PC-3 (cell line): ENCODE measurements at regions not wholly inside any gene's neighbourhood (a gene's known extent, or its start where the extent isn't known, plus 50 kb on each side); places are given as distances from the start of the nearest gene placed in this dataset.

Experiments used
- ATAC-seq: fragments of 200-7000 bp; cut with Tn5 transposase; 2 replicates; pipeline ENCODE4 v1.9.1; 2020; ENCODE audit warnings: mild to moderate bottlenecking, moderate library complexity
- BruUV-seq: library from RNA; stranded (reverse); fragments of 400-500 nt; replicated peaks from 2 replicates; lab custom pipeline; 2021; lab: Mats Ljungman, UMichigan
- CTCF ChIA-PET: fragments of 300-600 bp; sonication (Branson Sonifier 250); formaldehyde crosslinking; loops from one replicate; lab custom pipeline; 2022; ENCODE audit warnings: antibody characterized with exemption; lab: Charles Lee
- POLR2A ChIA-PET: fragments of 300-600 bp; sonication (Branson Sonifier 250); formaldehyde crosslinking; loops from one replicate; lab custom pipeline; 2022; ENCODE audit warnings: antibody characterized with exemption; ENCODE audit not compliant: unreplicated experiment; lab: Charles Lee
- DNase-seq: peaks from one replicate; pipeline ENCODE4 v3.0.0-alpha.2; 2015
- H2AFZ ChIP-seq: fragments of 300-600 bp; sonication (generic); 2 replicates; pipeline ENCODE4 v1.6.0; 2016; ENCODE audit warnings: antibody characterized with exemption, low read length
- H3F3A ChIP-seq: fragments of 300-600 bp; sonication (generic); one replicate; pipeline ENCODE4 v1.6.0; 2017; ENCODE audit warnings: antibody characterized with exemption, low read length, control low read depth, mild to moderate bottlenecking; ENCODE audit not compliant: unreplicated experiment
- H3K27ac ChIP-seq: fragments of 300-600 bp; sonication (generic); 2 replicates; pipeline ENCODE4 v1.5.1; 2016; ENCODE audit warnings: mild to moderate bottlenecking, low read length
- H3K27me3 ChIP-seq: fragments of 300-600 bp; sonication (generic); 2 replicates; pipeline ENCODE4 v1.6.1; 2016; ENCODE audit warnings: low read length, mixed read lengths
- H3K36me3 ChIP-seq: fragments of 300-600 bp; sonication (generic); 2 replicates; pipeline ENCODE4 v1.6.1; 2016; ENCODE audit warnings: low read depth, mixed run types, low read length, mixed read lengths
- H3K4me1 ChIP-seq: fragments of 300-600 bp; sonication (generic); 2 replicates; pipeline ENCODE4 v1.5.1; 2016; ENCODE audit warnings: low read length; ENCODE audit not compliant: insufficient read depth
- H3K4me2 ChIP-seq: fragments of 300-600 bp; sonication (generic); 2 replicates; pipeline ENCODE4 v1.6.0; 2016; ENCODE audit warnings: low read length
- H3K4me3 ChIP-seq: fragments of 300-600 bp; sonication (generic); 2 replicates; pipeline ENCODE4 v1.5.1; 2016; ENCODE audit warnings: mild to moderate bottlenecking, low read length, mixed read lengths
- H3K79me2 ChIP-seq: fragments of 300-600 bp; sonication (generic); 2 replicates; pipeline ENCODE4 v1.6.1; 2017; ENCODE audit warnings: low read length, mixed read lengths
- H3K9ac ChIP-seq: fragments of 300-600 bp; sonication (generic); 2 replicates; pipeline ENCODE4 v1.6.0; 2016; ENCODE audit warnings: mild to moderate bottlenecking, low read length
- H3K9me2 ChIP-seq: fragments of 300-600 bp; sonication (generic); replicated peaks from 2 replicates; pipeline ENCODE4 v1.6.1; 2016; ENCODE audit warnings: mixed run types, low read length, mixed read lengths
- H3K9me3 ChIP-seq: fragments of 300-600 bp; sonication (generic); 2 replicates; pipeline ENCODE4 v1.6.1; 2016; ENCODE audit warnings: low read length, mixed read lengths
- H4K20me1 ChIP-seq: fragments of 300-600 bp; sonication (generic); 2 replicates; pipeline ENCODE4 v1.6.1; 2016; ENCODE audit warnings: low read length, mixed read lengths
- CTCF ChIP-seq: fragments of 300-600 bp; sonication (generic); conservative IDR thresholded peaks from 2 replicates; pipeline ENCODE4 v1.5.1; 2017; ENCODE audit warnings: antibody characterized with exemption, low read depth, mild to moderate bottlenecking, low read length
- EZH2 ChIP-seq: fragments of 300-600 bp; sonication (generic); IDR thresholded peaks from one replicate; pipeline ENCODE4 v1.6.1; 2017; ENCODE audit warnings: antibody characterized with exemption, mild to moderate bottlenecking, low read length; ENCODE audit not compliant: unreplicated experiment
- EZH2phosphoT487 ChIP-seq: fragments of 300-600 bp; sonication (generic); IDR thresholded peaks from 2 replicates; pipeline ENCODE4 v1.6.1; 2018; ENCODE audit warnings: mild to moderate bottlenecking, antibody characterized with exemption, low read length, borderline replicate concordance
- intact Hi-C: fragments of 100-400 bp; cut with micrococcal nuclease; formaldehyde crosslinking; loops from 2 replicates; pipeline ENCODE4 v1.9.0; 2023

GRCh38 chr5:38656568-38656967, 100.1 kb upstream of the LIFR start:
- Histone ChIP-seq H3K9ac (no peak overlapping the region), H2AFZ (no peak overlapping the region), H3K27me3 (no peaks in the 10 kb centered on the region), H3F3A (no peaks in the 10 kb centered on the region), H3K79me2 (no peaks in the 10 kb centered on the region), H3K4me2 (no peak overlapping the region), H3K9me2 (no peaks in the 10 kb centered on the region), H3K27ac (no peak overlapping the region), H3K4me3 (no peak overlapping the region), H3K9me3 (no peaks in the 10 kb centered on the region), H3K4me1 (peaks cover 11% of the 10 kb centered on the region), H3K36me3 (no peaks in the 10 kb centered on the region), H4K20me1 (no peaks in the 10 kb centered on the region)
- intact Hi-C loops: no loop called here
- ChIA-PET POLR2A (no interaction called here), CTCF (no interaction called here)
- TF ChIP-seq CTCF (no peak), EZH2phosphoT487 (no peak), EZH2 (no peak)
- no peak for DNase-seq
- ATAC-seq: no peak
- no TSS peak for BruUV-seq

- CTCF ChIA-PET: no interaction called here
- TF ChIP-seq CTCF (no peak), EZH2phosphoT487 (no peak), EZH2 (no peak)
These were observed 100.6 kb upstream of the LIFR start for GRCh38 chr5:38657020-38657419.

GRCh38 chr5:38660194-38660668, 103.8 kb upstream of the LIFR start:
- CTCF ChIA-PET: interaction anchor here (0.7 to 1.2 kb wide), 4 partner anchors 61 to 219 kb away, joined by 3 to 11 read pairs (median 7); no protein-coding TSS in a partner anchor

More at GRCh38 chr5:38657020-38657419, 100.6 kb upstream of the LIFR start:
- intact Hi-C loops: no loop called here
- Histone ChIP-seq H3K4me3 (no peak overlapping the region), H3K9ac (no peak overlapping the region), H3K4me1 (peaks cover 10% of the 10 kb centered on the region), H3K27ac (no peak overlapping the region), H3K9me2 (no peaks in the 10 kb centered on the region), H3K27me3 (no peaks in the 10 kb centered on the region), H3K79me2 (no peaks in the 10 kb centered on the region), H3K36me3 (no peaks in the 10 kb centered on the region), H4K20me1 (no peaks in the 10 kb centered on the region), H3K9me3 (no peaks in the 10 kb centered on the region), H2AFZ (no peak overlapping the region), H3F3A (no peaks in the 10 kb centered on the region), H3K4me2 (no peak overlapping the region)
- ATAC-seq (no peak), DNase-seq (no peak)
- no TSS peak for BruUV-seq
- POLR2A ChIA-PET: no interaction called here

More at GRCh38 chr5:38660194-38660668, 103.8 kb upstream of the LIFR start:
- Histone ChIP-seq H3K9me3 (no peaks in the 10 kb centered on the region), H3F3A (no peaks in the 10 kb centered on the region), H3K27ac (peak overlapping the region; percentile 74), H3K9me2 (no peaks in the 10 kb centered on the region), H3K36me3 (no peaks in the 10 kb centered on the region), H3K27me3 (no peaks in the 10 kb centered on the region), H2AFZ (peak overlapping the region; percentile 88), H3K79me2 (no peaks in the 10 kb centered on the region), H3K4me1 (peaks cover 10% of the 10 kb centered on the region), H3K4me3 (peak overlapping the region; percentile 69), H3K9ac (peak overlapping the region; percentile 86), H4K20me1 (no peaks in the 10 kb centered on the region), H3K4me2 (peak overlapping the region; percentile 89)
- peak; percentile 98 for DNase-seq
- BruUV-seq: no TSS peak
- POLR2A ChIA-PET: interaction anchor here (0.6 to 1.2 kb wide), 6 partner anchors 9 to 120 kb away, joined by 3 to 9 read pairs (median 4); no protein-coding TSS in a partner anchor
- intact Hi-C loops: loop anchor here (1.0 to 5.0 kb wide), 3 partner anchors 103 to 218 kb away; no protein-coding TSS in a partner anchor
- ATAC-seq: peak; percentile 100
- no peak for TF ChIP-seq CTCF
- TF ChIP-seq EZH2phosphoT487: no peak
- TF ChIP-seq EZH2: no peak
